ENCODE measurements at regions not wholly inside any gene's neighbourhood (a gene's known extent, or its start where the extent isn't known, plus 50 kb on each side); places are given as distances from the start of the nearest gene placed in this dataset.

GRCh38 chr2:144277622-144278354 lies 242.1 kb downstream of the ZEB2 start:
- no TSS peak for BruUV-seq (replicated peaks)
- intact Hi-C loops (cut with micrococcal nuclease; ENCODE audit: unreplicated experiment), result no loop called here
- H3K36me3 Mint-ChIP-seq (ENCODE audit: insufficient read depth, unreplicated experiment), result no peaks in the 10 kb centered on the region

DNA sequence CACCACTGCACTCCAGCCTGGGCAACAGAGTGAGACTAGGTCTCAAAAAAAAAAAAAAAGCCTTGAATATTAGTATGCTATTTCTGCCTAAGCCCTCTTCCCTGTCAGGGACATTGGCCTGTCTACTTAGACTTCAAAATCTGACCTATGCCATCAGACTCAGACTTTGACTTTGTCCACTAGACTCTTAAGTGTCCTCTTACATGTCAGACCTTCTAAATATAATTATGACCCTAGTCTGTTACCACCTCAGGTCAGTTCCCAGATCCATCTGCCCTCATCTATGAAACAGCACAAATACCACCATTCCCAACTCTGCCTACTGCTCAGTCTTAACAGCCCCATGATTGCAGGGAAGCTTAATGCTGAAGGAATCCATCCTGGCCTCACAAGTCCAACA lies 244.6 kb downstream of the ZEB2 start:
- Mint-ChIP-seq H3K36me3 (ENCODE audit: insufficient read depth, unreplicated experiment) (no peaks in the 10 kb centered on the region), H3K4me1 (ENCODE audit: low read depth, unreplicated experiment) (peaks cover 8% of the 10 kb centered on the region), H3K4me3 (ENCODE audit: low read depth, unreplicated experiment) (no peak overlapping the region), H3K27ac (ENCODE audit: unreplicated experiment) (no peak overlapping the region), H3K27me3 (ENCODE audit: unreplicated experiment) (no peaks in the 10 kb centered on the region), H3K9me3 (ENCODE audit: low read depth, unreplicated experiment) (no peaks in the 10 kb centered on the region)
- DNase-seq, result no peak
- no TSS peak for BruUV-seq (replicated peaks)
- CTCF ChIA-PET, result no interaction called here
- no peak for TF ChIP-seq CTCF (IDR thresholded peaks at IDR 0.05; ENCODE audit: unreplicated experiment)
- intact Hi-C loops (cut with micrococcal nuclease; ENCODE audit: unreplicated experiment), result no loop called here

More at GRCh38 chr2:144277622-144278354, 242.1 kb downstream of the ZEB2 start:
- no peaks in the 10 kb centered on the region for H3K4me1 Mint-ChIP-seq (ENCODE audit: low read depth, unreplicated experiment)
- no peak overlapping the region for H3K27ac Mint-ChIP-seq (ENCODE audit: unreplicated experiment)
- DNase-seq, result no peak
- CTCF ChIA-PET, result interaction anchor here (0.9 kb wide), 1 partner anchor 19 kb away, joined by 7 read pairs; no protein-coding TSS in a partner anchor
- TF ChIP-seq CTCF (IDR thresholded peaks at IDR 0.05; ENCODE audit: unreplicated experiment), result no peak
- no peaks in the 10 kb centered on the region for H3K9me3 Mint-ChIP-seq (ENCODE audit: low read depth, unreplicated experiment)
- H3K27me3 Mint-ChIP-seq (ENCODE audit: unreplicated experiment), result no peaks in the 10 kb centered on the region
- no peak overlapping the region for H3K4me3 Mint-ChIP-seq (ENCODE audit: low read depth, unreplicated experiment)

- H3K36me3 Mint-ChIP-seq (ENCODE audit: insufficient read depth, unreplicated experiment), result no peaks in the 10 kb centered on the region
- no peaks in the 10 kb centered on the region for H3K9me3 Mint-ChIP-seq (ENCODE audit: low read depth, unreplicated experiment)
- peaks cover 8% of the 10 kb centered on the region for H3K4me1 Mint-ChIP-seq (ENCODE audit: low read depth, unreplicated experiment)
- no peaks in the 10 kb centered on the region for H3K27me3 Mint-ChIP-seq (ENCODE audit: unreplicated experiment)
- TF ChIP-seq CTCF (IDR thresholded peaks at IDR 0.05; ENCODE audit: unreplicated experiment), result no peak
- BruUV-seq (replicated peaks), result no TSS peak
- H3K4me3 Mint-ChIP-seq (ENCODE audit: low read depth, unreplicated experiment), result no peak overlapping the region
- intact Hi-C loops (cut with micrococcal nuclease; ENCODE audit: unreplicated experiment), result no loop called here
- no peak overlapping the region for H3K27ac Mint-ChIP-seq (ENCODE audit: unreplicated experiment)
- CTCF ChIA-PET, result no interaction called here
- DNase-seq, result no peak
These were observed 245.8 kb downstream of the ZEB2 start for GRCh38 chr2:144274131-144274530.

GRCh38 chr2:144270951-144271350 lies 249.0 kb downstream of the ZEB2 start:
- no peak for TF ChIP-seq CTCF (IDR thresholded peaks at IDR 0.05; ENCODE audit: unreplicated experiment)
- H3K36me3 Mint-ChIP-seq (ENCODE audit: insufficient read depth, unreplicated experiment), result no peaks in the 10 kb centered on the region
- no TSS peak for BruUV-seq (replicated peaks)
- H3K27me3 Mint-ChIP-seq (ENCODE audit: unreplicated experiment), result no peaks in the 10 kb centered on the region
- no peak for DNase-seq
- no peaks in the 10 kb centered on the region for H3K9me3 Mint-ChIP-seq (ENCODE audit: low read depth, unreplicated experiment)
- peaks cover 8% of the 10 kb centered on the region for H3K4me1 Mint-ChIP-seq (ENCODE audit: low read depth, unreplicated experiment)
- CTCF ChIA-PET, result no interaction called here
- H3K27ac Mint-ChIP-seq (ENCODE audit: unreplicated experiment), result no peak overlapping the region
- intact Hi-C loops (cut with micrococcal nuclease; ENCODE audit: unreplicated experiment), result no loop called here
- no peak overlapping the region for H3K4me3 Mint-ChIP-seq (ENCODE audit: low read depth, unreplicated experiment)
